Vagina (tissue), 2 donors: ENCODE measurements at regions not wholly inside any gene's neighbourhood (a gene's known extent, or its start where the extent isn't known, plus 50 kb on each side); places are given as distances from the start of the nearest gene placed in this dataset.

Experiments
- DNase-seq, 2 donors: peaks; one replicate each; pipeline ENCODE4 v3.0.0-alpha.2; 2017; ENCODE audit errors: extremely low spot score in 2 of 2
- H3K27ac ChIP-seq: fragments of 200-600 bp; sonication (generic); one replicate; pipeline ENCODE4 v1.5.1; 2019
- H3K27me3 ChIP-seq: fragments of 200-600 bp; sonication (generic); one replicate; pipeline ENCODE4 v1.5.1; 2019
- H3K36me3 ChIP-seq, 2 donors: fragments of 200-600 bp; sonication (generic); one replicate each; pipeline ENCODE4 v1.5.1; 2017 to 2019
- H3K4me1 ChIP-seq: fragments of 200-600 bp; sonication (generic); one replicate; pipeline ENCODE4 v1.5.1; 2019
- H3K4me3 ChIP-seq, 2 donors: fragments of 200-600 bp; sonication (generic); 1 replicate in 1 of 2; 2 replicates in 1 of 2; pipeline ENCODE4 v1.5.1; 2016 to 2019
- H3K9me3 ChIP-seq: fragments of 200-600 bp; sonication (generic); one replicate; pipeline ENCODE4 v1.5.1; 2019
- CTCF ChIP-seq, 3 experiments: fragments of 450-650 bp in 2 of 3; fragments of 200-600 bp in 1 of 3; sonication (generic) in 1 of 3; IDR thresholded peaks; one replicate each; pipeline ENCODE4 v1.5.1; 2017 to 2019; ENCODE audit warnings: antibody characterized with exemption in 3 of 3, mild to moderate bottlenecking in 2 of 3, moderate library complexity in 2 of 3
- POLR2A ChIP-seq, 2 donors: fragments of 450-650 bp; IDR thresholded peaks; one replicate each; pipeline ENCODE4 v1.6.1; 2017; ENCODE audit warnings: antibody characterized with exemption in 2 of 2, mild to moderate bottlenecking in 2 of 2, moderate library complexity in 2 of 2
- POLR2AphosphoS5 ChIP-seq, 2 donors: sonication (generic); formaldehyde crosslinking; IDR thresholded peaks; one replicate each; pipeline ENCODE4 v1.9.0; 2017; ENCODE audit warnings: antibody characterized with exemption in 2 of 2, mild to moderate bottlenecking in 2 of 2, low read depth in 1 of 2; ENCODE audit not compliant: insufficient read depth in 1 of 2
- intact Hi-C: fragments of 100-400 bp; cut with DNase I; formaldehyde crosslinking; loops from one replicate; pipeline ENCODE4 v1.15.1; 2023

GRCh38 chr2:82853299-82853698 is 1605.8 kb downstream of the SUCLG1 start:
- no peak for TF ChIP-seq POLR2AphosphoS5 (IDR thresholded peaks at IDR 0.05; ENCODE audit: insufficient read depth in 1 of 2, low read depth in 1 of 2)
- Histone ChIP-seq H3K36me3 (no peaks in the 10 kb centered on the region), H3K4me3 (no peak overlapping the region), H3K27ac (no peak overlapping the region), H3K9me3 (no peaks in the 10 kb centered on the region), H3K4me1 (no peaks in the 10 kb centered on the region), H3K27me3 (no peaks in the 10 kb centered on the region)
- no peak for DNase-seq
- intact Hi-C loops: no loop called here

GRCh38 chr2:82852787-82853186 is 1606.3 kb downstream of the SUCLG1 start:
- intact Hi-C loops: no loop called here
- Histone ChIP-seq H3K36me3 (no peaks in the 10 kb centered on the region), H3K27me3 (no peaks in the 10 kb centered on the region), H3K4me3 (no peak overlapping the region), H3K4me1 (no peaks in the 10 kb centered on the region), H3K9me3 (no peaks in the 10 kb centered on the region), H3K27ac (no peak overlapping the region)
- DNase-seq: no peak
- TF ChIP-seq POLR2AphosphoS5 (IDR thresholded peaks at IDR 0.05; ENCODE audit: insufficient read depth in 1 of 2, low read depth in 1 of 2) (no peak), POLR2A (IDR thresholded peaks at IDR 0.05) (no peak), CTCF (IDR thresholded peaks at IDR 0.05) (no peak)

GRCh38 chr2:82848285-82848684 is 1610.8 kb downstream of the SUCLG1 start:
- Histone ChIP-seq H3K27me3 (no peaks in the 10 kb centered on the region), H3K4me3 (no peak overlapping the region), H3K4me1 (no peaks in the 10 kb centered on the region), H3K9me3 (no peaks in the 10 kb centered on the region), H3K27ac (no peak overlapping the region), H3K36me3 (no peaks in the 10 kb centered on the region)
- no peak for DNase-seq
- TF ChIP-seq POLR2AphosphoS5 (IDR thresholded peaks at IDR 0.05; ENCODE audit: insufficient read depth in 1 of 2, low read depth in 1 of 2) (no peak), CTCF (IDR thresholded peaks at IDR 0.05) (no peak), POLR2A (IDR thresholded peaks at IDR 0.05) (no peak)
- intact Hi-C loops: no loop called here

- DNase-seq: no peak
- intact Hi-C loops: no loop called here
- TF ChIP-seq POLR2AphosphoS5 (IDR thresholded peaks at IDR 0.05; ENCODE audit: insufficient read depth in 1 of 2, low read depth in 1 of 2): no peak
- TF ChIP-seq CTCF (IDR thresholded peaks at IDR 0.05): no peak
- TF ChIP-seq POLR2A (IDR thresholded peaks at IDR 0.05): no peak
- Histone ChIP-seq H3K36me3 (no peaks in the 10 kb centered on the region), H3K27me3 (no peaks in the 10 kb centered on the region), H3K9me3 (no peaks in the 10 kb centered on the region), H3K4me3 (no peak overlapping the region), H3K27ac (no peak overlapping the region), H3K4me1 (no peaks in the 10 kb centered on the region)
Observed at GRCh38 chr2:82839036-82839435, 1620.0 kb downstream of the SUCLG1 start.

GRCh38 chr2:82837588-82838304 is 1621.3 kb downstream of the SUCLG1 start:
- H3K27me3 ChIP-seq: no peaks in the 10 kb centered on the region
- intact Hi-C loops: no loop called here
- no peak overlapping the region for H3K27ac ChIP-seq
- no peak overlapping the region for H3K4me3 ChIP-seq
- no peaks in the 10 kb centered on the region for H3K4me1 ChIP-seq
- no peaks in the 10 kb centered on the region for H3K9me3 ChIP-seq
- no peak for TF ChIP-seq POLR2A (IDR thresholded peaks at IDR 0.05)
- no peak for TF ChIP-seq CTCF (IDR thresholded peaks at IDR 0.05)
- no peak for TF ChIP-seq POLR2AphosphoS5 (IDR thresholded peaks at IDR 0.05; ENCODE audit: insufficient read depth in 1 of 2, low read depth in 1 of 2)
- no peaks in the 10 kb centered on the region for H3K36me3 ChIP-seq
- DNase-seq: no peak
